ENCODE measurements at regions not wholly inside any gene's neighbourhood (a gene's known extent, or its start where the extent isn't known, plus 50 kb on each side); places are given as distances from the start of the nearest gene placed in this dataset.
"Not testable (repeated sequence)": the region's sequence is repeated elsewhere in the genome, so short reads cannot be mapped to it uniquely, and the experiment has no call there.

DNA sequence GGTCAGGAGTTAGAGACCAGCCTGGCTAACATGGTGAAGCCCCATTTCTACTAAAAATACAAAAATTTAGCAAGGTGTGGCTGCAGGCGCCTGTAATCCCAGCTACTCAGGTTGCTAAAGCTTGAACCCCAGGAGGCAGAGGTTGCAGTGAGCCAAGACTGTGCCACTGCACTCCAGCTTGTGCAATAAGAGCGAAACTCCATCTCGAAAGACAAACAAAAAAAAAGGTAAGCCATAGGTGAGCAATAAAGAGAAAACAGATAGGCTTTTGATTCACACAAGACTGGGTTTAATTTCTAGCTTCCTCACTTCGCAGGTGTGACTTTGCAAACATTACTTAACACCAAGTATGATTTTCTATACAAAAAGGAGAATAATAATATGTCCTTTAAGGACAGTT lies 72.3 kb upstream of the ACBD5 start:
- no peak for DNase-seq (ENCODE audit: low read depth)
- no peak overlapping the region for H3K4me3 ChIP-seq (ENCODE audit: low read length)
- TF ChIP-seq, protein P1, sequence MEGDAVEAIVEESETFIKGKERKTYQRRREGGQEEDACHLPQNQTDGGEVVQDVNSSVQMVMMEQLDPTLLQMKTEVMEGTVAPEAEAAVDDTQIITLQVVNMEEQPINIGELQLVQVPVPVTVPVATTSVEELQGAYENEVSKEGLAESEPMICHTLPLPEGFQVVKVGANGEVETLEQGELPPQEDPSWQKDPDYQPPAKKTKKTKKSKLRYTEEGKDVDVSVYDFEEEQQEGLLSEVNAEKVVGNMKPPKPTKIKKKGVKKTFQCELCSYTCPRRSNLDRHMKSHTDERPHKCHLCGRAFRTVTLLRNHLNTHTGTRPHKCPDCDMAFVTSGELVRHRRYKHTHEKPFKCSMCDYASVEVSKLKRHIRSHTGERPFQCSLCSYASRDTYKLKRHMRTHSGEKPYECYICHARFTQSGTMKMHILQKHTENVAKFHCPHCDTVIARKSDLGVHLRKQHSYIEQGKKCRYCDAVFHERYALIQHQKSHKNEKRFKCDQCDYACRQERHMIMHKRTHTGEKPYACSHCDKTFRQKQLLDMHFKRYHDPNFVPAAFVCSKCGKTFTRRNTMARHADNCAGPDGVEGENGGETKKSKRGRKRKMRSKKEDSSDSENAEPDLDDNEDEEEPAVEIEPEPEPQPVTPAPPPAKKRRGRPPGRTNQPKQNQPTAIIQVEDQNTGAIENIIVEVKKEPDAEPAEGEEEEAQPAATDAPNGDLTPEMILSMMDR (IDR thresholded peaks at IDR 0.05; ENCODE audit: insufficient read depth, low read depth, low read length, missing control alignments), result no peak

DNA sequence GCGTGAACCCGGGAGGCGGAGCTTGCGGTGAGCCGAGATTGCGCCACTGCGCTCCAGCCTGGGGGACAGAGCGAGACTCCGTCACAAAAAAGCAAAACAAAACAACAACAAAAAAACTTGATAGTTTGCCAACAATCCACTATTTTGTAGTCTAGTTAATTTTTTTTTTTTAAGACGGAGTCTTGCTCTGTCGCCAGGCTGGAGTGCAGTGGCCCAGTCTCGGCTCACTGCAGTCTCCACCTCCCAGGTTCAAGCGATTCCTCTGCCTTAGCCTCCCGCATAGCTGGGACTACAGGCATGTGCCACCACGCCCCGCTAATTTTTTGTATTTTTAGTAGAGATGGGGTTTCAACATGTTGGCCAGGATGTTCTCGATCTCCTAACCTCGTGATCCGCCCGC lies 71.2 kb upstream of the ACBD5 start:
- not testable (repeated sequence) for H3K4me3 ChIP-seq (ENCODE audit: low read length); DNase-seq (ENCODE audit: low read depth)

- H3K4me3 ChIP-seq (ENCODE audit: low read length); DNase-seq (ENCODE audit: low read depth): not testable (repeated sequence)
These were observed 57.9 kb upstream of the ACBD5 start for GRCh38 chr10:27298522-27298850.

DNA sequence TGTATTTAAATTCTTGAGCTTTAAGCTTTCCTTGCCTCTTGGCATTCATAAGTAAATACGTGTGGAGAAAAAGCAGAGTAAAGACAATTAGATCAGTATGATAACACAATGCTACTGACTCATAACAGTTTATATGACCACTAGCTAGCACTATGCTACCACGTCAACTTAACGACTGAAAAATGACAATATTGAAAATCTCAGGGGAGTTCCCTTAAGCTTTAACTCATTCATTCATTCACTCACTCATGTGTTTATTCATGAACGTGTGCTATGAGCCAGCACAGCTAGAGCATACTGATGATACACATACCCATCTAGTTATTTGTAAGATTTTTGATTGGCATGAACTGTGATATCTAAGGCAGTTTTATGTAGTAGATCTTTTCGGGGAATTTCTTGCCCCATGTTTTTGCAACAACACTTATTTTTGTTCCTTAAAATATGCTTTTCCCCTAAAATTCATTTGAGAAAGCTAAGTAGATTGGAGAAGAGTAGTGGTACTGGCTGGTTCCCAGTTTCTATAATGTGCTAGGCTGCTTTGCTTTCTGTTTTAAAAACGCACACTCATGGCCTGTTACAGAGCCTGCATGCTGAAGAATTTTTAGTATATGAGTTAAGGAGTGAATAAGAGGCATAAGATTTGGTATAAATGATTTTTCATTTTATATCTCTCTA lies 57.4 kb upstream of the ACBD5 start:
- H3K4me3 ChIP-seq (ENCODE audit: low read length), result no peak overlapping the region
- no peak for DNase-seq (ENCODE audit: low read depth)
- TF ChIP-seq, protein P1 (IDR thresholded peaks at IDR 0.05; ENCODE audit: insufficient read depth, low read depth, low read length, missing control alignments), result no peak

GRCh38 chr10:27296285-27296684 lies 55.7 kb upstream of the ACBD5 start:
- not testable (repeated sequence) for H3K4me3 ChIP-seq (ENCODE audit: low read length); DNase-seq (ENCODE audit: low read depth)

GRCh38 chr10:27291253-27291895 lies 50.8 kb upstream of the ACBD5 start:
- H3K4me3 ChIP-seq (ENCODE audit: low read length), result not testable (repeated sequence)

More at GRCh38 chr10:27291253-27291895, 50.8 kb upstream of the ACBD5 start:
- DNase-seq (ENCODE audit: low read depth), result not testable (repeated sequence)
